ENCODE measurements at regions not wholly inside any gene's neighbourhood (a gene's known extent, or its start where the extent isn't known, plus 50 kb on each side); places are given as distances from the start of the nearest gene placed in this dataset.

GRCh38 chr13:42702716-42703115, 78.7 kb upstream of the FAM216B start:
- no peak overlapping the region for H3K4me3 ChIP-seq (ENCODE audit: low read length)
- DNase-seq (ENCODE audit: low read depth), result no peak
- no peak for TF ChIP-seq CTCF (IDR thresholded peaks at IDR 0.05; ENCODE audit: insufficient read depth, low read depth, low read length, missing control alignments)

- no peak for DNase-seq (ENCODE audit: low read depth)
- no peak for TF ChIP-seq CTCF (IDR thresholded peaks at IDR 0.05; ENCODE audit: insufficient read depth, low read depth, low read length, missing control alignments)
Observed at GRCh38 chr13:42703740-42704139, 77.6 kb upstream of the FAM216B start.

GRCh38 chr13:42706286-42706685, 75.1 kb upstream of the FAM216B start:
- DNase-seq (ENCODE audit: low read depth), result no peak
- TF ChIP-seq CTCF (IDR thresholded peaks at IDR 0.05; ENCODE audit: insufficient read depth, low read depth, low read length, missing control alignments), result no peak
- no peak overlapping the region for H3K4me3 ChIP-seq (ENCODE audit: low read length)

More at GRCh38 chr13:42703740-42704139, 77.6 kb upstream of the FAM216B start:
- H3K4me3 ChIP-seq (ENCODE audit: low read length), result no peak overlapping the region

GRCh38 chr13:42707048-42707447, 74.3 kb upstream of the FAM216B start:
- DNase-seq (ENCODE audit: low read depth), result no peak

GRCh38 chr13:42707586-42707985, 73.8 kb upstream of the FAM216B start:
- DNase-seq (ENCODE audit: low read depth), result no peak
- no peak for TF ChIP-seq CTCF (IDR thresholded peaks at IDR 0.05; ENCODE audit: insufficient read depth, low read depth, low read length, missing control alignments)
- H3K4me3 ChIP-seq (ENCODE audit: low read length), result no peak overlapping the region

More at GRCh38 chr13:42707048-42707447, 74.3 kb upstream of the FAM216B start:
- no peak overlapping the region for H3K4me3 ChIP-seq (ENCODE audit: low read length)
- no peak for TF ChIP-seq CTCF (IDR thresholded peaks at IDR 0.05; ENCODE audit: insufficient read depth, low read depth, low read length, missing control alignments)

GRCh38 chr13:42708391-42708790, 73.0 kb upstream of the FAM216B start:
- no peak for DNase-seq (ENCODE audit: low read depth)
- H3K4me3 ChIP-seq (ENCODE audit: low read length), result no peak overlapping the region
- no peak for TF ChIP-seq CTCF (IDR thresholded peaks at IDR 0.05; ENCODE audit: insufficient read depth, low read depth, low read length, missing control alignments)

GRCh38 chr13:42709276-42709675, 72.1 kb upstream of the FAM216B start:
- H3K4me3 ChIP-seq (ENCODE audit: low read length), result no peak overlapping the region
- TF ChIP-seq CTCF (IDR thresholded peaks at IDR 0.05; ENCODE audit: insufficient read depth, low read depth, low read length, missing control alignments), result no peak
- peak; percentile 54 for DNase-seq (ENCODE audit: low read depth)
